HUES6 (cell line): ENCODE measurements at regions not wholly inside any gene's neighbourhood (a gene's known extent, or its start where the extent isn't known, plus 50 kb on each side); places are given as distances from the start of the nearest gene placed in this dataset.

ENCODE experiments used
- H3K27ac ChIP-seq: 2 replicates; pipeline ENCODE4 v1.7.0; 2013; ENCODE audit warnings: low read depth, mild to moderate bottlenecking, low read length, inconsistent platforms
- H3K27me3 ChIP-seq: 2 replicates; pipeline ENCODE4 v1.6.1; 2013; ENCODE audit warnings: low read length; ENCODE audit not compliant: control insufficient read depth, insufficient read depth
- H3K36me3 ChIP-seq: 2 replicates; pipeline ENCODE4 v1.6.1; 2013; ENCODE audit warnings: low read length; ENCODE audit not compliant: control insufficient read depth, insufficient read depth
- H3K4me1 ChIP-seq: 2 replicates; pipeline ENCODE4 v1.6.1; 2013; ENCODE audit warnings: low read length; ENCODE audit not compliant: control insufficient read depth, insufficient read depth
- H3K4me3 ChIP-seq: 2 replicates; pipeline ENCODE4 v1.5.1; 2013; ENCODE audit warnings: low read depth, low read length
- H3K9ac ChIP-seq: one replicate; pipeline ENCODE4 v1.6.1; 2013; ENCODE audit warnings: mild to moderate bottlenecking, low read length
- H3K9me3 ChIP-seq: 2 replicates; pipeline ENCODE4 v1.6.1; 2013; ENCODE audit warnings: low read depth, low read length; ENCODE audit not compliant: control insufficient read depth, insufficient read depth

DNA sequence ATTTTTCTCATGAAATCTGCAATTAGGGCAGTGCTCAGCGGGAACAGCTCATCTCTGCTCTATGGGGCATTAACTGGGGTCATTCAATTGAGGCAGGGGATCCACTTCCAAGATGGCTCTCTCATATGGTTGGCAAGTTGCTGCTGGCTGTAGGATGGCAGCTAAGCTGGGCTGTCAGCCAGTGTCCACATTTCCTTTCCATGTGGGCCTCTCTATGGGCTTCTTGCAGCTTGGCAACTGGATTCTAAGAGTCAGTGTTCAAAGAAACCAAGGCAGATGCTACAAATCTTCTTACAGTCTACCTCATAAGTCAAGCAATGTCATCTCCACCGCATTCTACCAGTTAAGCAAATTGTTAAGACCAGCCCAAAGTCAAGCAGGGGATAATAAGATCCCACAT, 50.3 kb upstream of the TMCC3 start:
- no peaks in the 10 kb centered on the region for H3K27me3 ChIP-seq
- no peak overlapping the region for H3K4me3 ChIP-seq

More for the DNA sequence above, 50.3 kb upstream of the TMCC3 start:
- no peak overlapping the region for H3K9ac ChIP-seq
- H3K27ac ChIP-seq, result no peak overlapping the region
- H3K4me1 ChIP-seq, result peaks cover 5% of the 10 kb centered on the region; the same call in 1 of the 2 replicates
- H3K36me3 ChIP-seq, result no peaks in the 10 kb centered on the region
- H3K9me3 ChIP-seq, result peaks cover 3% of the 10 kb centered on the region; the same call in 1 of the 2 replicates
